ENCODE measurements at regions not wholly inside any gene's neighbourhood (a gene's known extent, or its start where the extent isn't known, plus 50 kb on each side); places are given as distances from the start of the nearest gene placed in this dataset.

DNA sequence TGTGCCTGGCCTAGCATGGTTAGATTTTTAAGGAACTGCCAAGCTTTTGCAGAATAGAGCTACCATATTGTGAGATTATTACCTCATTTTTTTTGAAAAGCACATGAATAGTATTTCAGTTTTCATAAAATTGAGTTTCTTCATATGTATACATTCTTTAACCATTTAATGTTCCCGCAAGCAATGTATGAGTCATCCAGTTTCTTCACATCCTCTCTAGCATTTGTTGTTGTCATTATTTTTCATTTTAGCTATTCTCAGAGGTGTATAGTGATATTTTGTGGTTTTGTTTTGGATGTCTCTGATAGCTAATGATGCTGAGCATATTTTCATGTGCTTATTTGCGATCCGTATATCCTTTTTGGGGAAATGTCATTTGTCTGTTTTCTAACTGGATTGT, 74.9 kb downstream of the GLUD2 start:
- TF ChIP-seq, protein P1, sequence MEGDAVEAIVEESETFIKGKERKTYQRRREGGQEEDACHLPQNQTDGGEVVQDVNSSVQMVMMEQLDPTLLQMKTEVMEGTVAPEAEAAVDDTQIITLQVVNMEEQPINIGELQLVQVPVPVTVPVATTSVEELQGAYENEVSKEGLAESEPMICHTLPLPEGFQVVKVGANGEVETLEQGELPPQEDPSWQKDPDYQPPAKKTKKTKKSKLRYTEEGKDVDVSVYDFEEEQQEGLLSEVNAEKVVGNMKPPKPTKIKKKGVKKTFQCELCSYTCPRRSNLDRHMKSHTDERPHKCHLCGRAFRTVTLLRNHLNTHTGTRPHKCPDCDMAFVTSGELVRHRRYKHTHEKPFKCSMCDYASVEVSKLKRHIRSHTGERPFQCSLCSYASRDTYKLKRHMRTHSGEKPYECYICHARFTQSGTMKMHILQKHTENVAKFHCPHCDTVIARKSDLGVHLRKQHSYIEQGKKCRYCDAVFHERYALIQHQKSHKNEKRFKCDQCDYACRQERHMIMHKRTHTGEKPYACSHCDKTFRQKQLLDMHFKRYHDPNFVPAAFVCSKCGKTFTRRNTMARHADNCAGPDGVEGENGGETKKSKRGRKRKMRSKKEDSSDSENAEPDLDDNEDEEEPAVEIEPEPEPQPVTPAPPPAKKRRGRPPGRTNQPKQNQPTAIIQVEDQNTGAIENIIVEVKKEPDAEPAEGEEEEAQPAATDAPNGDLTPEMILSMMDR (IDR thresholded peaks at IDR 0.05 in 8 of 11, conservative IDR thresholded peaks at IDR 0.05 in 3 of 11), result no peak
- no peak for TF ChIP-seq POLR2AphosphoS5 (IDR thresholded peaks at IDR 0.05)

Measured in spleen (tissue), 7 donors.